ENCODE measurements at regions not wholly inside any gene's neighbourhood (a gene's known extent, or its start where the extent isn't known, plus 50 kb on each side); places are given as distances from the start of the nearest gene placed in this dataset.

DNA sequence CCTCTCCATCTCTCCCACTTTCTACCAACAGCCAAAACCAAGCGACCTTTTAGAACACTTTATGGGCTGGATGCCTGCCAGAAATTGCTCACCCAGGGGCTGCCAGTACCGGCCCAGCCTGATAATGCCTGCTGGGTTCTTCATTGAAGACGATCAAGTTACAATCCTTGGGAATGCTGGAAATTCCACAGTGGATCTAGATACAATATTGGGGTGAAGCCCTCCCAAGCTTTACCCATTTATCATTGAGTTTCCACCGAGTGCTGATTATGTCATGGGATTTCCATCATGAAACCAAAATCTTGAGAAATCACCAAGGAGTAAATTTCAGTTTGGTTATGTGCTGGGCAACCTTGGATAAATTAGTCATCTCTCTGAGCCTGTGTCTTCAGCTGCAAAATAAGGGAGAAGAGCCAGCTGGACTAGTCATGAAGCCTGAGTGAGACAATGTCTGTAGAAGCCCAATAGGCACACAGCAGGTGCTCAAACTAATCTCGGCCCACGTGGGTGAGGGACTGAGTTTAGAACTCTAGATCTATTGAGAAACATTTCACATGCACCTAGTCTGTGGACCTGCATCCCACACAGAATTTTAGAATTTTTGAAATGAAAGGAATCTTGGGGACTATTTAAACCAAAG lies 75.5 kb upstream of the CLMN start:
- TF ChIP-seq, protein P1, sequence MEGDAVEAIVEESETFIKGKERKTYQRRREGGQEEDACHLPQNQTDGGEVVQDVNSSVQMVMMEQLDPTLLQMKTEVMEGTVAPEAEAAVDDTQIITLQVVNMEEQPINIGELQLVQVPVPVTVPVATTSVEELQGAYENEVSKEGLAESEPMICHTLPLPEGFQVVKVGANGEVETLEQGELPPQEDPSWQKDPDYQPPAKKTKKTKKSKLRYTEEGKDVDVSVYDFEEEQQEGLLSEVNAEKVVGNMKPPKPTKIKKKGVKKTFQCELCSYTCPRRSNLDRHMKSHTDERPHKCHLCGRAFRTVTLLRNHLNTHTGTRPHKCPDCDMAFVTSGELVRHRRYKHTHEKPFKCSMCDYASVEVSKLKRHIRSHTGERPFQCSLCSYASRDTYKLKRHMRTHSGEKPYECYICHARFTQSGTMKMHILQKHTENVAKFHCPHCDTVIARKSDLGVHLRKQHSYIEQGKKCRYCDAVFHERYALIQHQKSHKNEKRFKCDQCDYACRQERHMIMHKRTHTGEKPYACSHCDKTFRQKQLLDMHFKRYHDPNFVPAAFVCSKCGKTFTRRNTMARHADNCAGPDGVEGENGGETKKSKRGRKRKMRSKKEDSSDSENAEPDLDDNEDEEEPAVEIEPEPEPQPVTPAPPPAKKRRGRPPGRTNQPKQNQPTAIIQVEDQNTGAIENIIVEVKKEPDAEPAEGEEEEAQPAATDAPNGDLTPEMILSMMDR (IDR thresholded peaks at IDR 0.05; ENCODE audit: low read depth, low read length, poor library complexity, severe bottlenecking), result no peak
- no peak for TF ChIP-seq EZH2phosphoT487 (IDR thresholded peaks at IDR 0.05; ENCODE audit: borderline replicate concordance, low read length)
